NOMO-1 treated with DMSO at 0.1 percent for 48 hours (cell line): ENCODE measurements at regions not wholly inside any gene's neighbourhood (a gene's known extent, or its start where the extent isn't known, plus 50 kb on each side); places are given as distances from the start of the nearest gene placed in this dataset.
A peak's percentile ranks its signal among the peaks of the same experiment; 100 is the strongest.

Experiments
- DNase-seq: peaks from one replicate; lab custom pipeline; 2025; ENCODE audit not compliant: unreplicated experiment; lab: John Stamatoyannopoulos, UW

DNA sequence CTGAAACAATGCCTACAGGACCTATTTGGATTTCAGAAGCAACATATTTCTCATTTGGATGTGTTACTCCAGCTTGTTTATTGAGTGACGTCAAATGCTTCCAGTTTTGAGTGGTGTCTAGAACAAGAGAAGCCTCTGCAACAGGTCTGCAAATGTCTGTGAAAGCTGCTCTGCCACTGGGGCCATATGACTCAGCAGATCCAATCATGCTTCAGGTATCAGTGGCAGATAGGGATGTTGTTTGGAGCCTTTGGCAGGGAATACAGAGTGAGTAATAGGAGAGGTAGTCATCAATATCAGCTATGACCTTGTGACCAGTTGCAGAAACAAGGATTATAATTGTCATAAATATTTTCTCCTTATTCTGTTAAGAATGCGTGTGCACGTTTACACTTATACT, 141.1 kb upstream of the ZXDA start:
- no peak for DNase-seq

- DNase-seq, result no peak
Observed at GRCh38 chrX:58044130-58044529, 133.9 kb upstream of the ZXDA start.

DNA sequence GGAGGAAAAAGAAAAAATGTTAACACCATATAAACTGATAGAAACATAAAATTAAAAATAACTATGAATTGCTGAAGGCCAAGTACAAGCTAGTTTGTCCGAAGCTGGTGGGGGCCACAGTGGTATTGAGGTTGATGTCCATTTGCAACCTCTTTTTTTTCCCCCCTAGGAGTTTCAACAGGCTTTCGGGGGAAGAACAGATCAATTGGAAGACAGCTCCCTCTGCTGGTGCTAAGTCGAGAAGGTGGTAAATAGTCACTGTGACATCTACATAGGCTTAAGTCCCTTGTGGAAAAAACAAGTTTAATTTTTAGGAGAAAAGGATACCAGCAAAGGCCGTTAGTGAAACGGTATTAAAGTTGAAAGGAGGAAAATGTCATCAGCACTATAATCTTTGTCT, 115.7 kb upstream of the ZXDA start:
- peak; percentile 28 for DNase-seq

GRCh38 chrX:57985951-57986350, 75.7 kb upstream of the ZXDA start:
- DNase-seq, result no peak

- DNase-seq, result no peak
Observed at GRCh38 chrX:57984620-57985019, 74.4 kb upstream of the ZXDA start.

DNA sequence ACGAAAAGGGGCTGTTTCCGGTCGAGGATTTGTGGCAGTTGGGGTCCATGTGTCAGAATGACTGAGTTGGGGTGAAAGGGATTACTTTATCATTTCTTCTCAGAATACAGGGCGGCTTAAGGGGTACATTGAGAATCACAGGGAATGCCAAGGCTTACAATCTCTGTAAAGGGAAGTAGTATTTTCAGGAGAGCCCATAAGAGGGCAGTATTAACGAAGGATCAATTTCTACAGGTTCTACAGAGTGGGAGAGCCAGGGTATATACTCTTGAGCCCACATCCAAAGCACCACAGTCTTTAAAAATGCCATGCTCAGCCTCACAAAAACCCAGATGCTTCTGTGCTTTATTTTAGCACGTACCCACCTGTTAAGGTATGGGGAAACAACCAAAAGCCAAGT, 67.7 kb upstream of the ZXDA start:
- DNase-seq, result no peak

- no peak for DNase-seq
Observed at GRCh38 chrX:57964975-57965374, 54.7 kb upstream of the ZXDA start.
